ENCODE measurements at regions not wholly inside any gene's neighbourhood (a gene's known extent, or its start where the extent isn't known, plus 50 kb on each side); places are given as distances from the start of the nearest gene placed in this dataset.

- DNase-seq: no peak
Observed at GRCh38 chr12:67579662-67580003, 68.9 kb upstream of the DYRK2 start.

DNA sequence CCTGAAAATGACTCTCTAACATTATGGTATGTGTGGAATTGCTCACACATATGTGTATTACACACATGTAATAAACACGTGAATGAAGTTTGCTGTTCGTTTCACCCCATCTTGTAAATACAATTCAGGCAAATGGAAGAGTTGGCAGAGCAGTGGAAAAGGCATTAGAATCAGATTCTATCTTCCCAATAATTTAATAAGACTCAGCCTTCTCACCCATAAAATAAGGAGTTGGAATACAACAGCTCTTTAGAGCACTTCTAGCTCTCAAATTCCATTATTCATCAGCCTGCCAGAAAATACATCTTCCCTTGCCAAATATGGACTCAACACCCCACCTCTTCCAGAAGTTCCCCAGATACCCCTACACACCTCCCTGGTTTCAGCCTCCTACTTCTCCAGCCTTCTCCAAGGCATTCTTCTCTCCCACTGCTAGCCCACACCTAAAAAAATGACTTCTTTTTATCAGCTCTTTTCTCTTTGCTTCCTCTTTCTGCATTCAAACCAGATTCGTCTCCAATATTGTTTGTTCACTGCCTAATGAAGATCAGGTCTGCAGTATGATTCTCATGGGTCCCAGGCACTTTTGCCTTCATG is 66.2 kb upstream of the DYRK2 start:
- no peak for DNase-seq

DNA sequence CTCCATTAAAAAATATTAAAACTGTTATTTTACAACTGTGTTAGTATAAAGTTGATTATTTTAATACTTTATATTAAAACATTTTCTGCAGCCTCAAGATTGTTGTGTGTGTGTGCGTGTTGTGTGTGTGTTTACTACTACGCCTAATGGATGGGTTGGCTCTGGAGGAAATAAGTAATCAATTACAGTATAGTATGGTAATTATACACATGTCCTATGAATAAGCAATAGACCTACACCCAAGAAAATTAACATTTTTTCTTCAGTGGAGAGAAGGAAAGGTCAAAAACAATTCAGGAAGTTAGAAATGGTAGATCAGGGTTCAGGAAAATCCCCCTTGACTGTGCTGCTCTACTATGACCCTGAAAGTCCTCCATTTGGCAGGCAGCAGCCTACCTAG is 65.7 kb upstream of the DYRK2 start:
- no peak for DNase-seq

DNA sequence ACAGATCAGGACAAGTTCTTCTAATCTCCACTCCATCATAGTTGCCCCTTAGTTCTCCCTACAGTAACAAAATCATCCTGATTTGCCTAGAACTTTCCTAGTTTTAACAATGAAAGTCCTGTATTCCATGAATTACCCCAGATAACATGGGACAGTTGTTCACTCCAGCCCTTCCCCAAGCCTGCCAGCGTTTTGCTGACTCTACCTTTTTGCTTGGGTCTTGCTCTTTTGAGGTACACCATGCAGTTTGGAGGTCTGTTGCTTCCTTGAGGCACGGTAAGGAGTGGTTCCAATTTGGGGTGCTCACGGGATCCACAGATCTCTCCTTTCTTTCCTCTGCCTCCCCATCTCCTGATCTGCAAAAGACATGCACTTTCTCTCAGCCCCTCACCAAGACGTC is 61.6 kb upstream of the DYRK2 start:
- DNase-seq: no peak

- DNase-seq: no peak
Observed at GRCh38 chr12:67589078-67589477, 59.5 kb upstream of the DYRK2 start.

- DNase-seq: no peak
Observed at GRCh38 chr12:67590149-67590790, 58.3 kb upstream of the DYRK2 start.

GRCh38 chr12:67592228-67593011 is 56.1 kb upstream of the DYRK2 start:
- DNase-seq: no peak

DNA sequence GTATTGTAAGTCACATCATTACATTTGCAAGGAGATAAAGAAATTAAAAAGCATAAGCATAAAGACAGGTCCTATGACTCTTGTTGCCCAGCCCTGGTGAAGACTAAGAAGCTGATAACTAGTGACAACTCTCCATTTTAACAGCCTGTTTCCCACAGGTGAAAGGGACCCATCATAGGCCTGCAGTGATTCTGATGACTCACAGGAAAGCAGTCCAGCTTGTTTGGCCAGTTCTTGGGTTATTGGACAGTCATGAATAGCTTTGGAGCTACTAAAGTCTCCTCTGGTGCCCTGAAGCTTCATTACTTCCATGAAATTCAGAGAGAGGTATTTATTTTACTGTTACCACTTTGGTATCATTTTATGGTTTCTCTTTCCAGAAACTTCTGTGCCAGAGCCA is 55.5 kb upstream of the DYRK2 start:
- DNase-seq: no peak

DNA sequence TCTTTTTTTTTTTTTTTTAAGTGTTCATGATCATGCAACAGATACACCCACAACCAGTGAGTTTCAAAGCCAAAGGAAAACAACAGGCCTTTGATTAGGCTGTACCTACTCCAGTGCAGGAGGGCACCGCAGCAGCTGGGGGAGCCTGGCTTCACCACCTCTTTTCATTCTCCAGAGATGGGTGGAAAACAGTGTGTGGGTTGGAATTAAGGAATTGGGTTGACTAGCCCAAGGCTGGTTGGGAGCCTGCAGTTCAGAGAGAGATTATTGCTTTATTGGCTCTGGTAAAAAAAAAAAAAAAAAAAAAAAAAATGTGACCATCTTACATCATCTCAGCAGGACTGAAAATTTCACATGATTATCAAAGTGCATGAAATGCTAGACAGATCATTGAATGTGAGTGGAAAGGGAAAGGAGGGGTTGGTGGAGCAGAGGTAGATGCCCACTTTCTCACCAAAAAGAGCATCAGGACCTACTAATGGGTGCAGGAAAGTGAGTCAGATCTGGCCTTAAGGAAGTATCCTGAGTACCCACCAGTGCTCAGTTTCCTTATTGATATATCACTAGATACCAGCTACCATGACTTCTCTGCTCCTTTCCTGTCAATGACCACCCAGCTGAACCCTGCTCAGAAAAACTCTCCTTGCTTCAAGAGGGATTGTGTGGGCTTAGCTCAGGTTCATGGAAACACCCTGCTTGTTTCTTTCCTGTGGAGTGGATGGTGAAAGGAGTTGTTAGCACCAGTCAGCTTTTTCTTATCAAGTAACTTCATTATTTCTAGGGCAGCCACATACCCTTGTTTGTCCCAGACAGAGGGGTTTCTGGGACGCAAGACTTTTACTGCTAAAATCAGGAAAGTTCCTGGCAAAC is 54.8 kb upstream of the DYRK2 start:
- no peak for DNase-seq

GRCh38 chr12:67594888-67595287 is 53.7 kb upstream of the DYRK2 start:
- no peak for DNase-seq

GRCh38 chr12:67595365-67595764 is 53.2 kb upstream of the DYRK2 start:
- no peak for DNase-seq

- DNase-seq: no peak
Observed at GRCh38 chr12:67598598-67598997, 49.9 kb upstream of the DYRK2 start.

Measured in anterior cingulate cortex (tissue), 58 donors.